ENCODE measurements at regions not wholly inside any gene's neighbourhood (a gene's known extent, or its start where the extent isn't known, plus 50 kb on each side); places are given as distances from the start of the nearest gene placed in this dataset.

DNA sequence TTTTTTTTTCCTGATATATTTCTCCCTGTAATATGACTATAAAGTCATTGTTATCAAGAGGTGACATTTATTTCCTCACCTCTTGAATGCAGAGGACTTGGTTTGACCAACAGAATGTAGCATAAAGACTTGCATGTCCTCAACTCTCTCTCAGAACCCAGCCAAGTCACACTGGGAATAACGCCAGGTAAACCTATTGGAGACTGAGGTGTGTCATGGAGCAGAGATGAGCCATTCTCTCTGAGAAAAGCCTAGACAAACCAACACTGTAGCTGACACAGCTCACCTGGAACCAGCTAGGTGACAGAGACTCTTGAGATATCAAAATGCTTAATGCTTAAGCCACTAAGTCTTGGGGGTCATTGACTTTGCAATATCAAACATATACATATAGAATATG, 533.6 kb downstream of the HAO1 start:
- TF ChIP-seq POLR2A (IDR thresholded peaks at IDR 0.05): no peak
- TF ChIP-seq CTCF (IDR thresholded peaks at IDR 0.05): no peak

All from uterus (tissue), 2 donors.